Upper lobe of left lung (tissue), 6 donors: ENCODE measurements at regions not wholly inside any gene's neighbourhood (a gene's known extent, or its start where the extent isn't known, plus 50 kb on each side); places are given as distances from the start of the nearest gene placed in this dataset.

ENCODE experiments used
- ATAC-seq, 2 donors: fragments of 200-7000 bp; cut with Tn5 transposase; one replicate each; pipeline ENCODE4 v1.9.1; 2022; ENCODE audit warnings: mild to moderate bottlenecking in 2 of 2, moderate library complexity in 2 of 2; ENCODE audit not compliant: low FRiP score in 2 of 2
- DNase-seq, 2 donors: peaks; one replicate each; pipeline ENCODE4 v3.0.0-alpha.2; 2019 to 2020
- H3K27ac ChIP-seq, 4 donors: fragments of 200-600 bp; sonication (generic); one replicate each; pipeline ENCODE4 v1.5.1; 2016 to 2019
- H3K27me3 ChIP-seq, 4 donors: fragments of 200-600 bp; sonication (generic); one replicate each; pipeline ENCODE4 v1.5.1; 2017 to 2019
- H3K36me3 ChIP-seq, 4 donors: fragments of 200-600 bp; sonication (generic); one replicate each; pipeline ENCODE4 v1.5.1; 2016 to 2019
- H3K4me1 ChIP-seq, 4 donors: fragments of 200-600 bp; sonication (generic); one replicate each; pipeline ENCODE4 v1.5.1; 2018 to 2019
- H3K4me3 ChIP-seq, 4 donors: fragments of 200-600 bp; sonication (generic); one replicate each; pipeline ENCODE4 v1.5.1; 2017 to 2019; ENCODE audit warnings: mild to moderate bottlenecking in 2 of 4, moderate library complexity in 1 of 4
- H3K9me3 ChIP-seq, 4 donors: fragments of 200-600 bp; sonication (generic); one replicate each; pipeline ENCODE4 v1.5.1; 2018 to 2019
- CTCF ChIP-seq, 6 experiments: fragments of 450-650 bp in 4 of 6; fragments of 200-600 bp in 2 of 6; sonication (generic) in 2 of 6; IDR thresholded peaks; one replicate each; pipeline ENCODE4 v1.5.1; 2016 to 2019; ENCODE audit warnings: antibody characterized with exemption in 6 of 6
- EP300 ChIP-seq, 4 donors: sonication (generic); formaldehyde crosslinking; IDR thresholded peaks; one replicate each; pipeline ENCODE4 v1.5.1; 2017; ENCODE audit warnings: antibody characterized with exemption in 4 of 4, control low read depth in 2 of 4
- POLR2A ChIP-seq, 4 donors: fragments of 450-650 bp; IDR thresholded peaks; one replicate each; pipeline ENCODE4 v1.5.1; 2016 to 2017; ENCODE audit warnings: antibody characterized with exemption in 4 of 4, mild to moderate bottlenecking in 2 of 4
- POLR2AphosphoS5 ChIP-seq, 2 donors: sonication (generic); formaldehyde crosslinking; IDR thresholded peaks; one replicate each; pipeline ENCODE4 v1.5.1; 2017; ENCODE audit warnings: antibody characterized with exemption in 2 of 2
- WGBS, 2 donors: methylation state at CpG; one replicate each; pipeline ENCODE4 v1.1.5; 2017 to 2018; 5-methylcytosine and 5-hydroxymethylcytosine counted together
- donor health status: DM: no; HTN: no; CAD: no; lungs with moderate emphysema.
- donor health status: DM: no; HTN: yes; CAD: no; lungs with severe emphysema.

- H3K36me3 ChIP-seq, result no peaks in the 10 kb centered on the region
- no peaks in the 10 kb centered on the region for H3K27me3 ChIP-seq
- peaks cover 4 to 14% (median 11%) of the 10 kb centered on the region in 4 donors for H3K4me1 ChIP-seq
- H3K27ac ChIP-seq, result no peak overlapping the region
- H3K4me3 ChIP-seq, result no peak overlapping the region
- TF ChIP-seq POLR2A (IDR thresholded peaks at IDR 0.05) (no peak), CTCF (IDR thresholded peaks at IDR 0.05) (no peak), EP300 (IDR thresholded peaks at IDR 0.05) (no peak)
- 79 to 85% methylated on average over 5 of the region's 5 CpGs for WGBS, 2 donors
- ATAC-seq, result no peak
- no peak for DNase-seq
- no peaks in the 10 kb centered on the region for H3K9me3 ChIP-seq
Measured at GRCh38 chr6:6815732-6816131, 227.2 kb downstream of the LY86 start.

- Histone ChIP-seq H3K9me3 (no peaks in the 10 kb centered on the region), H3K36me3 (no peaks in the 10 kb centered on the region), H3K27me3 (no peaks in the 10 kb centered on the region), H3K4me3 (no peak overlapping the region), H3K27ac (no peak overlapping the region), H3K4me1 (peaks cover 0 to 5% (median 4%) of the 10 kb centered on the region in 4 donors)
- 95 to 98% methylated on average over 7 of the region's 7 CpGs for WGBS, 2 donors
- TF ChIP-seq CTCF (IDR thresholded peaks at IDR 0.05) (no peak), EP300 (IDR thresholded peaks at IDR 0.05) (no peak), POLR2AphosphoS5 (IDR thresholded peaks at IDR 0.05) (no peak), POLR2A (IDR thresholded peaks at IDR 0.05) (no peak)
- no peak for DNase-seq
- no peak for ATAC-seq
Measured at GRCh38 chr6:6816716-6817115, 228.2 kb downstream of the LY86 start.

GRCh38 chr6:6818078-6818639, 229.6 kb downstream of the LY86 start:
- no peak for DNase-seq

GRCh38 chr6:6820641-6821238, 232.2 kb downstream of the LY86 start:
- 81 to 82% methylated on average over 8 to 10 of the region's 10 CpGs for WGBS, 2 donors
- DNase-seq, result no peak
- no peaks in the 10 kb centered on the region for H3K36me3 ChIP-seq
- TF ChIP-seq EP300 (IDR thresholded peaks at IDR 0.05) (no peak), POLR2AphosphoS5 (IDR thresholded peaks at IDR 0.05) (no peak), CTCF (IDR thresholded peaks at IDR 0.05) (no peak)
- H3K27me3 ChIP-seq, result no peaks in the 10 kb centered on the region
- peaks cover 0 to 7% (median 2%) of the 10 kb centered on the region in 4 donors for H3K4me1 ChIP-seq
- H3K27ac ChIP-seq, result no peak overlapping the region
- ATAC-seq, result no peak
- H3K4me3 ChIP-seq, result no peak overlapping the region
- H3K9me3 ChIP-seq, result no peaks in the 10 kb centered on the region

More at GRCh38 chr6:6818078-6818639, 229.6 kb downstream of the LY86 start:
- Histone ChIP-seq H3K9me3 (no peaks in the 10 kb centered on the region), H3K36me3 (no peaks in the 10 kb centered on the region), H3K4me3 (no peak overlapping the region), H3K4me1 (no peaks in the 10 kb centered on the region), H3K27me3 (no peaks in the 10 kb centered on the region), H3K27ac (no peak overlapping the region)
- no peak for ATAC-seq
- TF ChIP-seq CTCF (IDR thresholded peaks at IDR 0.05) (no peak), EP300 (IDR thresholded peaks at IDR 0.05) (no peak), POLR2A (IDR thresholded peaks at IDR 0.05) (no peak), POLR2AphosphoS5 (IDR thresholded peaks at IDR 0.05) (no peak)
- 91 to 94% methylated on average over 10 of the region's 10 CpGs for WGBS, 2 donors
